ENCODE measurements at regions not wholly inside any gene's neighbourhood (a gene's known extent, or its start where the extent isn't known, plus 50 kb on each side); places are given as distances from the start of the nearest gene placed in this dataset.

DNA sequence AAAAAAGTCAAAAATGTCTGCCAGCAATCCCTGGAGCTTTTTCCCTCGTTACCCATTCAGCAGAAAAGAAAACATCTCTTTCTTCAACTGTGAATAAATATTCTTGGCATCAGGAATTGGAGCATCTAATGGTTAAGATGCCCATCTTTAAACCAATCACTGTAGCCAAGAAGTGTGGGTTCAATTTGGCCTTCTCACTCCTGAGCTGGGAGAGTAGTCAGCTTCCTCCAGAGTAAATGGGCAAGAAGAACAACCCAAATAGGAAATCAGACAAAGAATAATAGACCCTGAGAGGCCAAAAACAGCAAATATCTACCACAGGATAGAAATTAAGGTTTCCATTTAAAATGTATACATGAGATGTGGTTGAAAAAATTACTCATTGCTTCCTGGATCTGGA lies 508.0 kb upstream of the MDFIC2 start:
- H3K4me1 ChIP-seq (ENCODE audit: insufficient read depth, low read length), result no peaks in the 10 kb centered on the region
- H3K9me3 ChIP-seq (ENCODE audit: insufficient read depth, low read length, severe bottlenecking), result peaks cover 7% of the 10 kb centered on the region
- no peak overlapping the region for H3K27ac ChIP-seq (ENCODE audit: low read length)
- TF ChIP-seq, protein P1, sequence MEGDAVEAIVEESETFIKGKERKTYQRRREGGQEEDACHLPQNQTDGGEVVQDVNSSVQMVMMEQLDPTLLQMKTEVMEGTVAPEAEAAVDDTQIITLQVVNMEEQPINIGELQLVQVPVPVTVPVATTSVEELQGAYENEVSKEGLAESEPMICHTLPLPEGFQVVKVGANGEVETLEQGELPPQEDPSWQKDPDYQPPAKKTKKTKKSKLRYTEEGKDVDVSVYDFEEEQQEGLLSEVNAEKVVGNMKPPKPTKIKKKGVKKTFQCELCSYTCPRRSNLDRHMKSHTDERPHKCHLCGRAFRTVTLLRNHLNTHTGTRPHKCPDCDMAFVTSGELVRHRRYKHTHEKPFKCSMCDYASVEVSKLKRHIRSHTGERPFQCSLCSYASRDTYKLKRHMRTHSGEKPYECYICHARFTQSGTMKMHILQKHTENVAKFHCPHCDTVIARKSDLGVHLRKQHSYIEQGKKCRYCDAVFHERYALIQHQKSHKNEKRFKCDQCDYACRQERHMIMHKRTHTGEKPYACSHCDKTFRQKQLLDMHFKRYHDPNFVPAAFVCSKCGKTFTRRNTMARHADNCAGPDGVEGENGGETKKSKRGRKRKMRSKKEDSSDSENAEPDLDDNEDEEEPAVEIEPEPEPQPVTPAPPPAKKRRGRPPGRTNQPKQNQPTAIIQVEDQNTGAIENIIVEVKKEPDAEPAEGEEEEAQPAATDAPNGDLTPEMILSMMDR (IDR thresholded peaks at IDR 0.05; ENCODE audit: borderline replicate concordance, extremely low read depth, low read length, poor library complexity, severe bottlenecking), result no peak
- no peak for TF ChIP-seq EZH2 (IDR thresholded peaks at IDR 0.05; ENCODE audit: borderline replicate concordance, low read depth, low read length, severe bottlenecking)
- DNase-seq (no peak), ATAC-seq (ENCODE audit: insufficient read depth, low read depth) (no peak)
- H4K20me1 ChIP-seq (ENCODE audit: insufficient read depth, low read length), result no peaks in the 10 kb centered on the region
- no peaks in the 10 kb centered on the region for H3K27me3 ChIP-seq (ENCODE audit: insufficient read depth, low read length, poor library complexity)
- H3K9ac ChIP-seq (ENCODE audit: low read depth, low read length), result no peak overlapping the region
- no peaks in the 10 kb centered on the region for H3K79me2 ChIP-seq (ENCODE audit: insufficient read depth, low read length)
- H3K36me3 ChIP-seq (ENCODE audit: insufficient read depth, low read length), result no peaks in the 10 kb centered on the region
- H3K4me3 ChIP-seq (ENCODE audit: low read depth in 1 of 2, low read length in 2 of 2), result no peak overlapping the region
- no peak overlapping the region for H3K4me2 ChIP-seq (ENCODE audit: insufficient read depth, low read length)
- H2AFZ ChIP-seq (ENCODE audit: low read depth, low read length), result no peak overlapping the region

DNA sequence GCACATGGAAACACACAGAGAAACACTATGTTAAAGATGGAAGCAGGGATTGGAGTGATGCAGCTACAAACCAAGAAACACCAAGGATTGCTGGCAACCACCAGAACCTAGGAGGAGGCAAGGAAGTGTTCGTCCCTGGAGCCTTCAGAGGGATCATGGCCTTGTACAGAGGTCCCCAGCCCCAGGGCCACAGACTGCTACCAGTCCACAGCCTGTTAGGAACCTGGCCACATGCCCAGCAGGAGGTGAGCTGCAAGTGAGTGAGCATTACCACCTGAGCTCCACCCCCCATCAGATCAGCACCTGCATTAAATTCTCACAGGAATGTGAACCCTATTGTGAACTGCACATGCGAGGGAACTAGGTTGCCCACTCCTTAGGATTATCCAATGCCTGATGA lies 505.7 kb upstream of the MDFIC2 start:
- ATAC-seq (ENCODE audit: insufficient read depth, low read depth) (no peak), DNase-seq (no peak)
- Histone ChIP-seq H3K9me3 (ENCODE audit: insufficient read depth, low read length, severe bottlenecking) (peaks cover 7% of the 10 kb centered on the region), H3K4me2 (ENCODE audit: insufficient read depth, low read length) (no peak overlapping the region), H3K79me2 (ENCODE audit: insufficient read depth, low read length) (no peaks in the 10 kb centered on the region), H4K20me1 (ENCODE audit: insufficient read depth, low read length) (no peaks in the 10 kb centered on the region), H3K27me3 (ENCODE audit: insufficient read depth, low read length, poor library complexity) (no peaks in the 10 kb centered on the region), H3K4me3 (ENCODE audit: low read depth in 1 of 2, low read length in 2 of 2) (no peak overlapping the region), H3K9ac (ENCODE audit: low read depth, low read length) (no peak overlapping the region), H3K27ac (ENCODE audit: low read length) (no peak overlapping the region), H3K36me3 (ENCODE audit: insufficient read depth, low read length) (no peaks in the 10 kb centered on the region), H2AFZ (ENCODE audit: low read depth, low read length) (no peak overlapping the region), H3K4me1 (ENCODE audit: insufficient read depth, low read length) (no peaks in the 10 kb centered on the region)
- no peak for TF ChIP-seq EZH2 (IDR thresholded peaks at IDR 0.05; ENCODE audit: borderline replicate concordance, low read depth, low read length, severe bottlenecking)
- TF ChIP-seq, protein P1 (IDR thresholded peaks at IDR 0.05; ENCODE audit: borderline replicate concordance, extremely low read depth, low read length, poor library complexity, severe bottlenecking), result no peak

DNA sequence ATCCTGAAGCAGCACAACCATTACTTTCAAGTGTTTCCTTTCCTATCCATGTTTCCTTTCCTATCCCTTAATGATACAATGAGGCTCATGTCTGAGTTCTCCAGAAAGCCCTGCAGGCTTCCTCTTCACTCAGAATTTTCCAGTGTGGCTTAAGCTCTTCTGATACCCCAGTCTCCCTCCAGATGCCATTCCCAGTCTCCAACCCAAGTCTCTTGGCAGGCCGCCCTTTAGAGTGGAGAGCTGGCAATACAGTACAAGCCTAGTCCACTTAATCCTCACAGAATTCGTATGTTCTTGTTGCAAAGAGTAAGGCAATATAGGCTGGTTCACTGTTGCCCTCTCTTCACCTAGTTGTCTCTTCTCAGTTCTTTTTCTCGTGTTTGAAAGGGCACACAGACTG lies 503.9 kb upstream of the MDFIC2 start:
- TF ChIP-seq EZH2 (IDR thresholded peaks at IDR 0.05; ENCODE audit: borderline replicate concordance, low read depth, low read length, severe bottlenecking), result no peak
- TF ChIP-seq, protein P1 (IDR thresholded peaks at IDR 0.05; ENCODE audit: borderline replicate concordance, extremely low read depth, low read length, poor library complexity, severe bottlenecking), result no peak
- Histone ChIP-seq H2AFZ (ENCODE audit: low read depth, low read length) (no peak overlapping the region), H3K9ac (ENCODE audit: low read depth, low read length) (no peak overlapping the region), H3K4me3 (ENCODE audit: low read depth in 1 of 2, low read length in 2 of 2) (no peak overlapping the region), H3K4me1 (ENCODE audit: insufficient read depth, low read length) (no peaks in the 10 kb centered on the region), H3K4me2 (ENCODE audit: insufficient read depth, low read length) (no peak overlapping the region), H3K36me3 (ENCODE audit: insufficient read depth, low read length) (no peaks in the 10 kb centered on the region), H3K9me3 (ENCODE audit: insufficient read depth, low read length, severe bottlenecking) (peaks cover 7% of the 10 kb centered on the region), H3K79me2 (ENCODE audit: insufficient read depth, low read length) (no peaks in the 10 kb centered on the region), H3K27me3 (ENCODE audit: insufficient read depth, low read length, poor library complexity) (no peaks in the 10 kb centered on the region), H3K27ac (ENCODE audit: low read length) (no peak overlapping the region), H4K20me1 (ENCODE audit: insufficient read depth, low read length) (no peaks in the 10 kb centered on the region)
- DNase-seq, result no peak
- no peak for ATAC-seq (ENCODE audit: insufficient read depth, low read depth)

DNA sequence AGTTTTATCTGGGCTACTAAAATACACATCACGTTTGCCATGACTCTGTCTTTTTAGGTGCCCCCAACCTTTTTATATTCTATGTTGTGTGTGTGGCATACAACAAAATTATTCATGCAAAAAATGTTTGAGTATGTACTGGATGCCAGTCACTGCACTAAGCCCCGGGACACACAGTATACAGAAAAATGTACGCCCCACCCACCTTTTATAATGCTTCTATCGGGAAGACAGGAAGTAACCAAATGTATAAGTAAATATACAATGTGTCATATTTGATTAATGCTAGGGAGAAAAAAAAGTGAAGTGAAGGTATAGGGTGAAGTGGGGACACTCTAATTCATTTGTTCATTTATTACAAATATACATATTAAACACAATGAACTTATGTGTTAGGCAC lies 503.4 kb upstream of the MDFIC2 start:
- Histone ChIP-seq H3K79me2 (ENCODE audit: insufficient read depth, low read length) (no peaks in the 10 kb centered on the region), H3K4me1 (ENCODE audit: insufficient read depth, low read length) (no peaks in the 10 kb centered on the region), H3K9me3 (ENCODE audit: insufficient read depth, low read length, severe bottlenecking) (peaks cover 7% of the 10 kb centered on the region), H3K4me3 (ENCODE audit: low read depth in 1 of 2, low read length in 2 of 2) (no peak overlapping the region), H3K36me3 (ENCODE audit: insufficient read depth, low read length) (no peaks in the 10 kb centered on the region), H3K27ac (ENCODE audit: low read length) (no peak overlapping the region), H3K27me3 (ENCODE audit: insufficient read depth, low read length, poor library complexity) (no peaks in the 10 kb centered on the region), H3K9ac (ENCODE audit: low read depth, low read length) (no peak overlapping the region), H4K20me1 (ENCODE audit: insufficient read depth, low read length) (no peaks in the 10 kb centered on the region), H3K4me2 (ENCODE audit: insufficient read depth, low read length) (no peak overlapping the region), H2AFZ (ENCODE audit: low read depth, low read length) (no peak overlapping the region)
- TF ChIP-seq, protein P1 (IDR thresholded peaks at IDR 0.05; ENCODE audit: borderline replicate concordance, extremely low read depth, low read length, poor library complexity, severe bottlenecking), result no peak
- TF ChIP-seq EZH2 (IDR thresholded peaks at IDR 0.05; ENCODE audit: borderline replicate concordance, low read depth, low read length, severe bottlenecking), result no peak
- no peak for DNase-seq
- ATAC-seq (ENCODE audit: insufficient read depth, low read depth), result no peak
